ENCODE measurements at regions not wholly inside any gene's neighbourhood (a gene's known extent, or its start where the extent isn't known, plus 50 kb on each side); places are given as distances from the start of the nearest gene placed in this dataset.

DNA sequence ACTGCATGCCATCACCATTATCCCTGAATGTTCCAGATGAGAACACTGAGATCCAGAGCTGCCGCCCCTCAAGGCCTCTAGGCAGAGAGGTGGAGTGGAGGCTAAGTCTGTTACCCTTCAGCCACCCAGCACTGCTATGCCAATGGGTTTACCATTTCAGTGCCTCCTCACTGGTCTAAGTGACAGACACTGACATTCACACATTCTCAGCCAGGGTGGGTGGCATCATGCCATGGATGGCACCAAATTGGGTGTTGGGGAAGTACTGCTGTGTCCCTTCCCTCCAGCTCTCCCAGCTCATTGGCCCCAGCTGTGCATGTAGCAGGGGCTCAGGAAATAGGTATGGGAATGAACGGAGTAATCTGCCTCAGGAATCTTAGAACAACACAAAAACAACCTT, 96.8 kb upstream of the PLET1 start:
- DNase-seq, result no peak

DNA sequence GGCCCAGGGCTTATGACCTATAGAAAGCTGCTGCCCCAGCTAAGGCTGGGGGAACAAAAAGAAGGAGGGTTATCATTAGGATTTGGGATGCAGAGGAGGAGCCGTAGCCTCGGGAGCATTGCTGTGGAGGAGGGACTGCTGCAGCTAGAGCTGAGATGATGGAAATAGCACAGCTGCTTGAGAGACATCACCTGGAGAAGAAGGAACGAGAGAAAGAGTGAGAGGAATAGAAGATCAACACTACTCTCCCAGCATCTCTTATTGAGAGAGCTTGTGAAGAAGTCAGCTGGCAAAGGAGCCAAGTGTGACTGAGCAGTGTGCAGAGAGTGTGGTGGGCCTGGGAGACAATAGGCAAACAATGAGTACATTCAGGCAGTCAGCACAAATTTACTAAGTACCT, 100.7 kb upstream of the PLET1 start:
- DNase-seq, result no peak

DNA sequence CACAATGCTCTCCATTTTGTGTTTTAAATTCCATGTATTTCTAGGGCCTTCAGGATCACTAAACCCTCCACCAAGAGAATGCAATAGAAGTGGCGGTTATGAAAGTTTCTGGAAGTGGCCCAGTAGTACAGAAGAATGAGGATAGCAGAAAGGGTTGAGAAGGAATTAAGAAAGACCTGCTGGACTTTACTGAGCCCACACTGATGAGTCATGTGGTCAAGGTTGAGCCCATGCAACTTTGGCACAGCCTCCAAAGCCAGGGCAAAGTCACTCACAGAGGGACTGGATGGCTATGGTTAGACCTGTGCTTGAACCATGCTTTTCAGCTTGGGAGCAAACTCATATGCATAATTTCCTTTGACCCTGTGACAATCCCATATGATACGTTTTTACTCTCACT, 102.9 kb upstream of the PLET1 start:
- no peak for DNase-seq

GRCh38 chr11:112364962-112365481, 104.4 kb upstream of the PLET1 start:
- no peak for DNase-seq

DNA sequence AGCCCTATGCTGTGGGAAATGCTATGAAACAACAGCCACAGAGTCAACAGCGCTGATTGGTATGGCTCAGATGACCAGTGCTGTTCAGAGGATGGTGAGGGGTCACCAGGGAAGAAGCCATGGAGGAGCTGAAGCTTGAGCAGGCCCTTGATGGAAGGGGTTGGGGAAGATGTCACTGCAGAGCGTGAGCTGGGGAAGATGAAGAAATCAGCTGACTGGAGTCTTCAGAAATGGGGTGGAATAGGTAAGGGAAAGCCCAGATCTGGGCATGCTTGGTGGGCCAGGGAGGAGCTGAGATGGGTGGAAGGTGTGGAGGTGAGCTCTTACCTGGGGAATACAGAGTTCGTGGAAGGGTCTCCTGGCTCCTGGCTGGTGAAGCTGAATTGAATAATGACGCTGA, 105.4 kb upstream of the PLET1 start:
- DNase-seq, result no peak

DNA sequence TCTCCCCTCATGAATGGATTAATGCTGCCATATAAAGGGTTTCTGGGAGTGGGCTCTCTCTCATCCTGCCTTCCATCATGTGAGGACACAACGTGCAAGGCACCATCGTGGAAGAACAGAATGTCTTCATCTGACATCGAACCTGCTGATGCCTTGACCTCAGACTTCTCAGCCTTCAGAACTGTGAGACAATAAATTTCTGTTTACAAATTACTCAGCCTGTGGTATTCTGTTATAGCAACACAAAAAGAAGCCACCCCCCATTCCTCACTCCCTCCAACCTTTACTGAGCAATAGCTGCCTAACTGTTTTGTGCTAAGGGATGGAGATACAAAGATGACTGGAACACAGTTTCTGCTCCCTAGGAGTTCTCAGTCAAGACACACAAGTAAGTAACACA, 106.1 kb upstream of the PLET1 start:
- no peak for DNase-seq

DNA sequence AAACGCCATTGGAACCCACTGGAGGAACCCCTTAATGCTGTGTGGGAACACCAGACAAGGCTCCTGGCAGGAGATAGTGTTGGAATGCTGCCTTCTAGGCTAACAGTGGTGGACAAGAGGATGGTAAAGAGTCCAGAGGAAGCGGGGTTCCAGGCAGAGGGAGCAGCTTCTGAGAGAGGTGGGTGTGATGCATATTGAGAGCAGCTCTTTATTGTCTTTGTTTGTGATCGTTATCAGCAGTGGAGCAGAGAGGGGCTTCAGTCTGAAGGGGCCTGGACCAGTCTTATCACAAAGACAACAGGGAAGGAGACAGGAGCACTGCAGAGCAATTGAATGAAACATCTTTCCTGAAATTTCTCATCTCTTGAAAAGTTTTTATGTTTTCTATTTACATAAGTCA, 106.8 kb upstream of the PLET1 start:
- DNase-seq, result no peak

GRCh38 chr11:112367895-112368294, 107.2 kb upstream of the PLET1 start:
- no peak for DNase-seq

DNA sequence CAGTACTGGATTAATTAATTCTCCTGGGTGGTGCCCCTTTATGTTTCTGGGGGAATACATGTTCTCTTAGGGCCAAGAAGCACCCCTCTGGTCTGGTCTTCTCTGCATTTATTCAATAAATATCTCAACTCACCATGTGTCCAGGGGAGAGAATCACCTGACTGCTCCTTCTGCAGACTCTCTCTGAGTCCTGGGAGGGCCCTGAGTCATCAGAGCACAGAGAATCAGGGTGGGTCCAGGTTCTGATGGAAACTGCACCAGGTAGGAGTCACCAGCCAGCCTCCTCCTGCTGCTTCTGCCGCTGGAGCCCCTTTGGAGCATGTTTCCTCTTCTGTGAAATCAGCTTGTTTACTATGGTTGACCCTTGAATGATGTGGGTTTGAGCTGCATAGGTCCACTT, 107.7 kb upstream of the PLET1 start:
- no peak for DNase-seq

DNA sequence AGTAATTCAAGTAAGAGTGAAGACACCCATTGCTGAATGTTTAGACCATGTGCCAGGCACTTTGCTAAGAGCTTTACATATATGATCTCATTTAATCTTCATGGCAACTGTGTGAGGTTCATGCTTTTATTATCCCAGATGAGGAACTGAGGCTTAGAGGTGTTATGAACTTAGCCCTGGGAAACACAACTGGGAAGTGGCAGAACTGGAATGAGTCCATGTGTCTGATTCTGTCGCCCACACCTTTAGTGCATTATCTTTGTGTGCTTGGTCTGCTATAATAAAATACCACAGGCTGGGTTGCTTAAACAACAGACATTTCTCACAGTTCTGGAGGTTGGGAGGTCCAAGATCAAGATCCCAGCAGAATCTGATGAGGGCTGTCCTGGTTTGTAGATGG, 108.7 kb upstream of the PLET1 start:
- no peak for DNase-seq

DNA sequence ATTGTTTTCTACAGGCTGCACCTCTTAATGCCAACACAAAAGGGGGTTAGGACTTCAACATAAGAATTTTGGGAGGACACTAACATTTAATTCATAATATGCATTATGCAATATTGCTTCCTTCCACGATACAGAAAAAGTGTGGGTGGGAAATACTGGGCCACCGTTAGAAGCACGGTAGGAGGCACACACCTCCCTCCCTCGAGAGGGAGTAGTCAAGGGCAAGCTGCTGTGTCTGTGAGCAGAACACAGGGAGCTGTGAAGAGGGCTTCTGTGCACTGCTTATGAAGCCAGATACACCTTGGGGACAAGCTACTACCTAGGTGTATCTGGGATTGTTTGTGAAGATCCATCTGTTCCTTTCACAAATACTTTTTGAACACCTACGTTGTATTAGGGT, 109.3 kb upstream of the PLET1 start:
- DNase-seq, result no peak

GRCh38 chr11:112374486-112375140, 114.0 kb upstream of the PLET1 start:
- no peak for DNase-seq

GRCh38 chr11:112377946-112378345, 117.3 kb upstream of the PLET1 start:
- DNase-seq, result no peak

GRCh38 chr11:112380464-112380863, 119.8 kb upstream of the PLET1 start:
- DNase-seq, result no peak

GRCh38 chr11:112381578-112381977, 120.9 kb upstream of the PLET1 start:
- DNase-seq, result no peak

- no peak for DNase-seq
Measured at GRCh38 chr11:112382561-112382960, 121.9 kb upstream of the PLET1 start.

DNA sequence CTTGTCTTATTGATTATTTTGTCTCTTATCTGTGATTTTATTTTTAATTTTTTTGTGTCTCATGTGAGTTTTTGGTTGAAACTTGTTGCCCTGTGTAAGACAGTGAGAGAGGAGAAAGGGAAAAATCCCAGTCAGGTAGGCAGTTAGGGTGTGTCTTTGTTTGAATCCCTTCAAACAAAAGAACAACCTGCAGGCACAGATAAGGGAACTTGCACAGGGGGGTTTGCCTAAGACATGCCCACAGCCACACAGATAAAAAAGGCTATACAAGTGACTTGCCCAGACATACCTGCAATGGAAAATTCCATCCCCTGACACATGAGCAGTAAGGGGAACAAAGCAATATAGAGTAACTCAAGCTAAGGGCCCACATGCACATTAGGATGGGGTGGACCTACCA, 127.8 kb upstream of the PLET1 start:
- DNase-seq, result no peak

DNA sequence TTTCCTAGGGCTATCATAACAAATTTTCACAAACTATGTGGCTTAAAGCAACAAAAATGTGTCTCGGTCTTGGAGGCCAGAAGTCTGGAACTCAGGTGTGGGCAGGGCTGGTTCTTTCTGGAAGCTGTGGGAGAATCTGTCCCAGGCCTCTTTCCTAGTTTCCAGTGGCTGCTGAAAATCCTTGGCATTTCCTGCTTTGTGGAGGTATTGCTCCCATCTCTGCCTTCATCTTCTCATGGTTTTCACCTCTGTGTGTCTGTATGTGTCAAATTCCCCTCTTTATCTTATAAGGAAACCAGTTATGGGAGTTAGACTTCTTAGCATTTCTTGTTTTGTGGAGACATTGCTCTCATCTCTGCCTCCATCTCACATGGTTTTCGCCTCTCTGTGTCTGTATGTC, 130.4 kb upstream of the PLET1 start:
- no peak for DNase-seq

DNA sequence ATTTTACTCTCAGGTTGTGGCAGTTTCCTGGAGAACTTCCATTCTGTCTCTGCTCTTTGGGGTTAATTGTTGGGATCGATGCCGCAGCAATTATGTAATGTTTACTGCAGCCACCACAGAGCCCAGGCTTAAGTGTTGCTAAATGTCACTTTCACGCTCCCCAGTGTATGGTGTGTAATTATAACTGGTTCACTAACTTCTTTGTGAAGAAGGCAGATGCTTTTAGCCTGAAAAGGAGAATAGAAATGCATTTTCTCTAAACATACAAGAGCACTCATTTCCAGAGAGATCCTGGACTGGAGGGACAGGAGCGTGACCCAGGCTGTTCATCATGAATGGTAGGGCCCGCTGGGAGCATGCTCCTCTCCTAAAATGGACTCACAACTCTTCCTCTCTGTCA, 132.2 kb upstream of the PLET1 start:
- DNase-seq, result no peak

- no peak for DNase-seq
Measured at GRCh38 chr11:112394304-112394703, 133.6 kb upstream of the PLET1 start.

GRCh38 chr11:112396076-112396475, 135.4 kb upstream of the PLET1 start:
- no peak for DNase-seq

- no peak for DNase-seq
Measured at GRCh38 chr11:112398798-112399478, 138.3 kb upstream of the PLET1 start.

- DNase-seq, result no peak
Measured at GRCh38 chr11:112400476-112401014, 139.9 kb upstream of the PLET1 start.

DNA sequence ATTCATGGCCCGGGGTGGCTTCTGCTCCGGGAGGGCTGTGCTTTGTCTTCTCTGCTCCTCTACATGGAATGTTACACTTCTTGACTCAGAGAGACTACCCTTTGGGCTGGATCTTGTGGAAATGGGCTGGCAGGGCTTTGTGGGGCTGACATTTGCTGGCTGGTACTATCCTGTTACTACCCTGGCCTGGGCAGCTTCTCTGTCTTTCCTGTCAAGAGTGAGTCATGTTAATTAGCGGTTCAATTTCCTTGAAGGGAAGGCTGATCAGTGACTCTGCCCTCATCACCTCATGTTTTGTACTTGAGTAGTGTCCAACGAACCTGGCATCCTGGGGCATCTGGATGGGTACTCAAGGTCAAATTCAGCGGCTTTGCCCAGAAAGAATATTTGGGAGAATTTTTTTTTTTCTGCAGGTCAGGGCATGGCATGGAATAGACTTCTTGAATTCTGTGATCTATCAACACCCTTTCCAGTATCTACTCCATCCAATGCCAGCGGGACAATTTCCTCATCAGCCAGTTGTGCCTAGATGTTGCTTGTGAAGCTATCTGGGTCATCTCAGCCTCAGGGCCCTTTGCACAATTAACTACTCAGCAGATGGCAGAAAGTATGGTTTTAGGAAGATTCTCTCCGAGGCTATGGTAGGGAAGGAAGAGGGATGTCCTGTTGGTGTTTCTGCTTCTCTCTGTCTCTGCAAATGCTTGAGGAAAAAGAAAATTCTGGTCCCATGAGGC, 140.5 kb upstream of the PLET1 start:
- no peak for DNase-seq
